ENCODE measurements at regions not wholly inside any gene's neighbourhood (a gene's known extent, or its start where the extent isn't known, plus 50 kb on each side); places are given as distances from the start of the nearest gene placed in this dataset.

- no peak for DNase-seq
- H3K9me3 Mint-ChIP-seq, result peaks cover 6 to 14% of the 10 kb centered on the region in 2 donors
- intact Hi-C loops (cut with micrococcal nuclease), result no loop called here
- no peak overlapping the region for H3K4me3 Mint-ChIP-seq
- TF ChIP-seq CTCF (IDR thresholded peaks at IDR 0.05), result no peak
- no peak overlapping the region for H3K27ac Mint-ChIP-seq
- H3K4me3 ChIP-seq (ENCODE audit: low read length), result no peak overlapping the region
- no peak for ATAC-seq
- no peaks in the 10 kb centered on the region for H3K4me1 ChIP-seq (ENCODE audit: control insufficient read depth, insufficient read depth, low read length)
- no peaks in the 10 kb centered on the region for H3K36me3 ChIP-seq (ENCODE audit: control insufficient read depth, insufficient read depth, low read length)
- H3K36me3 Mint-ChIP-seq, result no peaks in the 10 kb centered on the region
- H3K27ac ChIP-seq (ENCODE audit: low read length), result no peak overlapping the region
- H3K27me3 ChIP-seq (ENCODE audit: control insufficient read depth, insufficient read depth, low read length), result no peaks in the 10 kb centered on the region
- H3K9me3 ChIP-seq (ENCODE audit: control insufficient read depth, insufficient read depth, low read length), result no peaks in the 10 kb centered on the region
- H3K27me3 Mint-ChIP-seq (ENCODE audit: low read depth in 2 of 2), result no peaks in the 10 kb centered on the region
- H3K4me1 Mint-ChIP-seq, result no peaks in the 10 kb centered on the region
Observed at GRCh38 chr16:62870554-62870953, 834.3 kb upstream of the CDH8 start.

- intact Hi-C loops (cut with micrococcal nuclease), result no loop called here
- no peak for ATAC-seq
- no peak overlapping the region for H3K27ac Mint-ChIP-seq
- no peaks in the 10 kb centered on the region for H3K27me3 ChIP-seq (ENCODE audit: control insufficient read depth, insufficient read depth, low read length)
- no peaks in the 10 kb centered on the region for H3K9me3 ChIP-seq (ENCODE audit: control insufficient read depth, insufficient read depth, low read length)
- WGBS (ENCODE audit: insufficient coverage), result 17% methylated on average over 1 of the region's 4 CpGs
- no peak overlapping the region for H3K27ac ChIP-seq (ENCODE audit: low read length)
- H3K27me3 Mint-ChIP-seq (ENCODE audit: low read depth in 2 of 2), result no peaks in the 10 kb centered on the region
- no peaks in the 10 kb centered on the region for H3K4me1 ChIP-seq (ENCODE audit: control insufficient read depth, insufficient read depth, low read length)
- no peak for TF ChIP-seq CTCF (IDR thresholded peaks at IDR 0.05)
- H3K36me3 ChIP-seq (ENCODE audit: control insufficient read depth, insufficient read depth, low read length), result no peaks in the 10 kb centered on the region
- H3K4me3 ChIP-seq (ENCODE audit: low read length), result no peak overlapping the region
- DNase-seq, result no peak
- H3K4me1 Mint-ChIP-seq, result no peaks in the 10 kb centered on the region
- peaks cover 3 to 9% of the 10 kb centered on the region in 2 donors for H3K9me3 Mint-ChIP-seq
- no peaks in the 10 kb centered on the region for H3K36me3 Mint-ChIP-seq
- no peak overlapping the region for H3K4me3 Mint-ChIP-seq
Observed at GRCh38 chr16:62869837-62870236, 833.6 kb upstream of the CDH8 start.

DNA sequence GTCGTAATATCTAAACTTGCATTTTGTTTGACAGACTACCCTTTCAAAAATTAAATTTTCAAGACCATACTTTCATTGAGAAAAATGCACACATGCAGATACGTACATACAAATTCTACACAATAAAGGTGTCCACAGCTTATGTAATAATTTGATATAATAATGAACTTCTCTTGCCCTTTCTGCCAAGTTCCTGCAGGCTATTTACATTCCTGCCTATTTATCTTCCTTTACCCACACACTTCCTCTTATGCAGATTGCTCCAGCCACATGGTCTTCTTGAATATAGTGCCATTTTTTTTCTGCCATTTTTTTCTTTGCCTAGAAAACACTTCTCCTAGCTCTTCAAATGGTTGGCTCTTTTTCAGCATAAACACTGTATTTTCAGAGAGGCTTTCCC lies 826.9 kb upstream of the CDH8 start:
- 100% methylated on average over 1 of the region's 2 CpGs for WGBS (ENCODE audit: insufficient coverage)
- no peak for ATAC-seq
- Mint-ChIP-seq H3K27ac (no peak overlapping the region), H3K9me3 (peaks cover 8 to 21% of the 10 kb centered on the region in 2 donors), H3K27me3 (ENCODE audit: low read depth in 2 of 2) (no peaks in the 10 kb centered on the region), H3K4me1 (no peaks in the 10 kb centered on the region), H3K36me3 (peaks cover 8% of the 10 kb centered on the region), H3K4me3 (no peak overlapping the region)
- no peak for DNase-seq
- Histone ChIP-seq H3K4me3 (ENCODE audit: low read length) (no peak overlapping the region), H3K9me3 (ENCODE audit: control insufficient read depth, insufficient read depth, low read length) (peaks cover 4% of the 10 kb centered on the region), H3K4me1 (ENCODE audit: control insufficient read depth, insufficient read depth, low read length) (no peaks in the 10 kb centered on the region), H3K27me3 (ENCODE audit: control insufficient read depth, insufficient read depth, low read length) (no peaks in the 10 kb centered on the region), H3K27ac (ENCODE audit: low read length) (no peak overlapping the region), H3K36me3 (ENCODE audit: control insufficient read depth, insufficient read depth, low read length) (no peaks in the 10 kb centered on the region)
- intact Hi-C loops (cut with micrococcal nuclease), result no loop called here
- no peak for TF ChIP-seq CTCF (IDR thresholded peaks at IDR 0.05)

- H3K9me3 Mint-ChIP-seq, result peaks cover 16 to 21% of the 10 kb centered on the region in 2 donors
- intact Hi-C loops (cut with micrococcal nuclease), result no loop called here
- no peaks in the 10 kb centered on the region for H3K27me3 ChIP-seq (ENCODE audit: control insufficient read depth, insufficient read depth, low read length)
- no peaks in the 10 kb centered on the region for H3K36me3 ChIP-seq (ENCODE audit: control insufficient read depth, insufficient read depth, low read length)
- H3K4me1 Mint-ChIP-seq, result no peaks in the 10 kb centered on the region
- whole genome bisulfite sequencing (ENCODE audit: insufficient coverage), result 88% methylated on average over 4 of the region's 4 CpGs
- no peaks in the 10 kb centered on the region for H3K4me1 ChIP-seq (ENCODE audit: control insufficient read depth, insufficient read depth, low read length)
- no peak for TF ChIP-seq CTCF (IDR thresholded peaks at IDR 0.05)
- H3K36me3 Mint-ChIP-seq, result no peaks in the 10 kb centered on the region
- DNase-seq, result no peak
- no peak overlapping the region for H3K4me3 Mint-ChIP-seq
- H3K27ac ChIP-seq (ENCODE audit: low read length), result no peak overlapping the region
- H3K4me3 ChIP-seq (ENCODE audit: low read length), result no peak overlapping the region
- no peaks in the 10 kb centered on the region for H3K27me3 Mint-ChIP-seq (ENCODE audit: low read depth in 2 of 2)
- no peak for ATAC-seq
- peaks cover 4% of the 10 kb centered on the region for H3K9me3 ChIP-seq (ENCODE audit: control insufficient read depth, insufficient read depth, low read length)
- no peak overlapping the region for H3K27ac Mint-ChIP-seq
Observed at GRCh38 chr16:62853887-62854286, 817.6 kb upstream of the CDH8 start.

Measured in natural killer cell (primary cell).